MM.1S (cell line): ENCODE measurements at regions not wholly inside any gene's neighbourhood (a gene's known extent, or its start where the extent isn't known, plus 50 kb on each side); places are given as distances from the start of the nearest gene placed in this dataset.

Source experiments
- DNase-seq: peaks from one replicate; pipeline ENCODE4 v3.0.0-alpha.2; 2015
- H2AFZ ChIP-seq: fragments of 300-600 bp; sonication (generic); 2 replicates; pipeline ENCODE4 v1.6.0; 2016; ENCODE audit warnings: antibody characterized with exemption, low read length
- H3F3A ChIP-seq: fragments of 300-600 bp; sonication (generic); 2 replicates; pipeline ENCODE4 v1.6.1; 2016; ENCODE audit warnings: mild to moderate bottlenecking, antibody characterized with exemption, low read length, moderate library complexity, mixed read lengths; ENCODE audit not compliant: insufficient read depth
- H3K27ac ChIP-seq: fragments of 300-600 bp; sonication (generic); 2 replicates; pipeline ENCODE4 v1.5.1; 2016; ENCODE audit warnings: mild to moderate bottlenecking, low read length
- H3K27me3 ChIP-seq: fragments of 300-600 bp; sonication (generic); replicated peaks from 2 replicates; pipeline ENCODE4 v1.6.0; 2016; ENCODE audit warnings: low read length; ENCODE audit not compliant: insufficient read depth
- H3K36me3 ChIP-seq: fragments of 300-600 bp; sonication (generic); replicated peaks from 2 replicates; pipeline ENCODE4 v1.6.1; 2016; ENCODE audit warnings: mild to moderate bottlenecking, low read length, mixed read lengths; ENCODE audit not compliant: insufficient read depth
- H3K4me1 ChIP-seq: fragments of 300-600 bp; sonication (generic); 2 replicates; pipeline ENCODE4 v1.6.1; 2016; ENCODE audit warnings: low read length, mixed read lengths
- H3K4me2 ChIP-seq: fragments of 300-600 bp; sonication (generic); 2 replicates; pipeline ENCODE4 v1.6.0; 2016; ENCODE audit warnings: low read depth, low read length
- H3K4me3 ChIP-seq: fragments of 300-600 bp; sonication (generic); 2 replicates; pipeline ENCODE4 v1.5.1; 2016; ENCODE audit warnings: low read length, mixed read lengths
- H3K79me2 ChIP-seq: fragments of 300-600 bp; sonication (generic); 2 replicates; pipeline ENCODE4 v1.6.1; 2016; ENCODE audit warnings: mixed run types, low read length, mixed read lengths
- H3K9ac ChIP-seq: fragments of 300-600 bp; sonication (generic); 2 replicates; pipeline ENCODE4 v1.6.1; 2016; ENCODE audit warnings: low read length, mixed read lengths
- H3K9me2 ChIP-seq: fragments of 300-600 bp; sonication (generic); replicated peaks from 2 replicates; pipeline ENCODE4 v1.6.1; 2016; ENCODE audit warnings: mild to moderate bottlenecking, low read length, mixed read lengths; ENCODE audit not compliant: insufficient read depth
- H3K9me3 ChIP-seq: fragments of 300-600 bp; sonication (generic); replicated peaks from 2 replicates; pipeline ENCODE4 v1.6.1; 2016; ENCODE audit warnings: mild to moderate bottlenecking, low read length, mixed read lengths; ENCODE audit not compliant: insufficient read depth
- H4K20me1 ChIP-seq: fragments of 300-600 bp; sonication (generic); 2 replicates; pipeline ENCODE4 v1.6.1; 2016; ENCODE audit warnings: mild to moderate bottlenecking, low read length, moderate library complexity, mixed read lengths; ENCODE audit not compliant: insufficient read depth
- EZH2 ChIP-seq: fragments of 300-600 bp; sonication (generic); optimal IDR thresholded peaks from 2 replicates; pipeline ENCODE3; 2017; ENCODE audit warnings: low read depth, mild to moderate bottlenecking, antibody characterized with exemption, low read length, mixed read lengths
- EZH2phosphoT487 ChIP-seq: fragments of 300-600 bp; sonication (generic); IDR thresholded peaks from 2 replicates; pipeline ENCODE4 v1.6.1; 2018; ENCODE audit warnings: antibody characterized with exemption, low read length
- TF ChIP-seq, protein P1 (sequence below): fragments of 300-600 bp; sonication (generic); IDR thresholded peaks from 2 replicates; pipeline ENCODE4 v1.5.1; 2016; ENCODE audit warnings: antibody characterized with exemption, low read length, mixed read lengths

DNA sequence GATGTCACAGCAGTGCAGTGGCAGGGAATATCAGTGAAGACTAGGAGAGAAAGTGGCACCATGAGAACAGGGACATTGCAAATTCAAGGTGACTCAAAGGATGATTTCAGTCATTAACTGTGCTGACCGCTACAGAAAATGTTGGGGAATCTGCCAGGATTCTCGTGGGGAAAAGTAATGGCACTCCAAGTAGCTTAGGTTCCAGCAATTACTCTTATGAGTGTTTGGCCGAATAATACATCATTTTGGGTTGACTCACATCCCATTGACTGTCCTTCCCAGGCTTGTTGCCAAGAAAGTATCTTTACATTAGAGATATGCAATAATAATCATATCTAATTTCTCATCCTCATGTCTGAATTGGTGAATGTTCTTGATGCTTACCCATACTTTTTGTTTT, 1411.1 kb upstream of the PCDH7 start:
- Histone ChIP-seq H3K9me3 (no peaks in the 10 kb centered on the region), H2AFZ (no peak overlapping the region), H3K9ac (no peak overlapping the region), H3K79me2 (no peaks in the 10 kb centered on the region), H3K27ac (no peak overlapping the region), H3K4me2 (no peak overlapping the region), H3K9me2 (no peaks in the 10 kb centered on the region; the same call in 1 of the 2 replicates), H3K4me3 (no peak overlapping the region), H4K20me1 (no peaks in the 10 kb centered on the region), H3K27me3 (no peaks in the 10 kb centered on the region), H3F3A (no peaks in the 10 kb centered on the region), H3K4me1 (no peaks in the 10 kb centered on the region), H3K36me3 (no peaks in the 10 kb centered on the region)
- no peak for DNase-seq
- TF ChIP-seq, protein P1, sequence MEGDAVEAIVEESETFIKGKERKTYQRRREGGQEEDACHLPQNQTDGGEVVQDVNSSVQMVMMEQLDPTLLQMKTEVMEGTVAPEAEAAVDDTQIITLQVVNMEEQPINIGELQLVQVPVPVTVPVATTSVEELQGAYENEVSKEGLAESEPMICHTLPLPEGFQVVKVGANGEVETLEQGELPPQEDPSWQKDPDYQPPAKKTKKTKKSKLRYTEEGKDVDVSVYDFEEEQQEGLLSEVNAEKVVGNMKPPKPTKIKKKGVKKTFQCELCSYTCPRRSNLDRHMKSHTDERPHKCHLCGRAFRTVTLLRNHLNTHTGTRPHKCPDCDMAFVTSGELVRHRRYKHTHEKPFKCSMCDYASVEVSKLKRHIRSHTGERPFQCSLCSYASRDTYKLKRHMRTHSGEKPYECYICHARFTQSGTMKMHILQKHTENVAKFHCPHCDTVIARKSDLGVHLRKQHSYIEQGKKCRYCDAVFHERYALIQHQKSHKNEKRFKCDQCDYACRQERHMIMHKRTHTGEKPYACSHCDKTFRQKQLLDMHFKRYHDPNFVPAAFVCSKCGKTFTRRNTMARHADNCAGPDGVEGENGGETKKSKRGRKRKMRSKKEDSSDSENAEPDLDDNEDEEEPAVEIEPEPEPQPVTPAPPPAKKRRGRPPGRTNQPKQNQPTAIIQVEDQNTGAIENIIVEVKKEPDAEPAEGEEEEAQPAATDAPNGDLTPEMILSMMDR = no peak
- TF ChIP-seq EZH2 (no peak), EZH2phosphoT487 (no peak)

DNA sequence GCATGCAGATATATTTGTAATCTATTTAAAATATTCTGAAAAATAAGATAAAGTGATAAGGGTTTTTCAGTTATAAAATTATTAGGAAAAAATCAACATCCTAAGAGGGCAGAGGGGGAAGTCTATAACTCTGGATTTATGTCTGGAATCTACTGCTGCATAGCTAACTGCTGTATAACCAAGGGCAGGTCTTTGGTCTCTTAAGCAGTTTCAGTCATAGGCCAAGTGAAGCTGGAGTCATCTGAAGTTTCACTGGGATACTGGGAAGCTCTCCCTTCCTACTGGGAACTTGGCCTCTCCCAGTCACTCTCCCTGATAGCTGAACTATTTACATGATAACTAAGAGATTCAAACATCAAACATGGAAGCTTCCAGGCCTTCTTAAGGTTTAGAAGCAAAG, 1409.9 kb upstream of the PCDH7 start:
- Histone ChIP-seq H3K27ac (no peak overlapping the region), H4K20me1 (no peaks in the 10 kb centered on the region), H3K79me2 (no peaks in the 10 kb centered on the region), H3K4me1 (no peaks in the 10 kb centered on the region), H3K9ac (no peak overlapping the region), H3K4me3 (no peak overlapping the region), H3K9me2 (no peaks in the 10 kb centered on the region; the same call in 1 of the 2 replicates), H3K4me2 (no peak overlapping the region), H3K36me3 (no peaks in the 10 kb centered on the region), H3K27me3 (no peaks in the 10 kb centered on the region), H3K9me3 (no peaks in the 10 kb centered on the region), H2AFZ (no peak overlapping the region), H3F3A (no peaks in the 10 kb centered on the region)
- TF ChIP-seq EZH2 (no peak), EZH2phosphoT487 (no peak)
- TF ChIP-seq, protein P1 = no peak
- DNase-seq = no peak

DNA sequence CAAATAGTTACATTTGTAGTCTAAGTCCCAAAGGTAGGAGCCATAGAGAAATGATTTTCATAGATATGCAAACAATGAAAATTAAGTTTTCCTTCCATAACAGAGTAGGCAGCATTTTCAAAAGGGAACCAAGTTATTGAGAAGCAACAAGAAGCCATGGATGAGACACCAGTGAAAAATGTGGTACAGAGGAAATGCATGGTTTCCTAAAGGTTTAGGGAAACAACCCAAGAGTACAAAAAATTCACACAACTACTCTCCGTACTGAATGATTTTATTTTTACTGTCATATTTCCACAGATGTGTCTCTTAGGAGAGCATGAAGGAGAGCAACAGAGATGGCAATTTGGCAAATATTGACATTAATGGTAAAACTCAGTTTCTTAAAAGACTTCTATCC, 1408.9 kb upstream of the PCDH7 start:
- H4K20me1 ChIP-seq = no peaks in the 10 kb centered on the region
- H2AFZ ChIP-seq = no peak overlapping the region
- no peak overlapping the region for H3K27ac ChIP-seq
- no peaks in the 10 kb centered on the region; the same call in 1 of the 2 replicates for H3K9me2 ChIP-seq
- TF ChIP-seq EZH2 = no peak
- TF ChIP-seq, protein P1 = no peak
- no peak for TF ChIP-seq EZH2phosphoT487
- no peaks in the 10 kb centered on the region for H3K9me3 ChIP-seq
- H3K36me3 ChIP-seq = no peaks in the 10 kb centered on the region
- H3K4me3 ChIP-seq = no peak overlapping the region
- DNase-seq = no peak
- no peak overlapping the region for H3K4me2 ChIP-seq
- H3K4me1 ChIP-seq = no peaks in the 10 kb centered on the region
- no peaks in the 10 kb centered on the region for H3K79me2 ChIP-seq
- H3K9ac ChIP-seq = no peak overlapping the region
- H3K27me3 ChIP-seq = no peaks in the 10 kb centered on the region
- H3F3A ChIP-seq = no peaks in the 10 kb centered on the region
